NCI-H774 (cell line): ENCODE measurements at regions not wholly inside any gene's neighbourhood (a gene's known extent, or its start where the extent isn't known, plus 50 kb on each side); places are given as distances from the start of the nearest gene placed in this dataset.
"Not testable (repeated sequence)": the region's sequence is repeated elsewhere in the genome, so short reads cannot be mapped to it uniquely, and the experiment has no call there.

Source experiments
- DNase-seq: peaks from one replicate; lab custom pipeline; 2025; lab: John Stamatoyannopoulos, UW

DNA sequence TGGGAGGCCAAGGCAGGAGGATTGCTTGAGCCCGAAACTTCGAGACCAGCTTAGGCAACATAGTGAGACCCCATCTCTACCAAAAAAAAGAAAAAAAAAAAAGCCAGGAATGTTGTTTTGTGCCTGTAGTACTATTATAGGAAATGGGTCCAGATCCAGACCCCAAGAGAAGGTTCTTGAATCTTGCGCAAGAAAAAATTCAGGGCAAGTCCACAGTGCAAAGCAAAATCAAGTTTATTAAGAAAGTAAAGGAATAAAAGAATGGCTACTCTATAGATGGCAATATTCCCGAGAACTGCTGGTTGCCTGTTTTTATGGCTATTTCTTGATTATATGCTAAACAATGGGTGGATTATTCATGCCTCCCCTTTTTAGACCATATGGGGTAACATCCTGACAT, 51.2 kb upstream of the RDX start:
- DNase-seq, result no peak

DNA sequence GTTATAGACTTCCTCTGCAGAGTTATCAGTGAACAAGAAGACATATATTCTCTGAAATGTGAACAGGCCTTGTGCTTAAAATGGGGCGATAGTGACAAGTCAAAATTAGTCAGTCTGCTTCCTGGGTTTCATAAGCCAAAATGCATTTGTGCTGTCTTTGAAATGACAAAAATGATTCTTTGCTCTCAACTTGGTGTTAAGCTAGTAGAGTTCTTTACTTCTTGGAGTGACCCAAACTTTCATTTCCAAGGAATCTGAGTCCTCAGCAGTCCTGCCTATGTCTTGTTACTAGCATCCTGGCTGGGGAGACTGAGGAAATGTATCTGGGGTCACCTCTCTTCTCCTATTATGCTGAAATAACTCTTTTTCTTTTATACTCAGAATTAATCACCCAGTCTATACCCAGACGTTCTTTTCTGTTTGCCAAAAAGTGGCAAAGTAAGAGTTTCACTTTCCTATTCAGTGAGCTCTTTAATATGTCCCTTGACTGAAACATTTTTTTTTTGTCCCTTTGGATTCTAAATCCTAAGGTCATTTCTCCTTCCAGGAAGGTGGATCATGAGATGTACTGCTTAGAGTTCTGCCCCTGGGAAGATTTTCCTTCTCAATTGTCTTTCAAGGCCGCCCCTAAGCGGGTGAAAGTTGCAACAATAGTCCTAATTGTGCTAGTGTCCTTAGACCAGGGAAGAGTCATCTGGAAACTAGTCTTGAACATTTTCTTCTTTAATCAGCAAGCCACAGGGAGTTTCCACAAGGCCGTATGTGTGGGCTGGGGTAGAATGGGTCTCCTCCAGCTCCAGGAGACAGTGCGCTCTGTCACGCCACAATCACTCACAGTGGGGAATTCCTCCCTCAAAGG, 53.0 kb upstream of the RDX start:
- DNase-seq, result no peak

DNA sequence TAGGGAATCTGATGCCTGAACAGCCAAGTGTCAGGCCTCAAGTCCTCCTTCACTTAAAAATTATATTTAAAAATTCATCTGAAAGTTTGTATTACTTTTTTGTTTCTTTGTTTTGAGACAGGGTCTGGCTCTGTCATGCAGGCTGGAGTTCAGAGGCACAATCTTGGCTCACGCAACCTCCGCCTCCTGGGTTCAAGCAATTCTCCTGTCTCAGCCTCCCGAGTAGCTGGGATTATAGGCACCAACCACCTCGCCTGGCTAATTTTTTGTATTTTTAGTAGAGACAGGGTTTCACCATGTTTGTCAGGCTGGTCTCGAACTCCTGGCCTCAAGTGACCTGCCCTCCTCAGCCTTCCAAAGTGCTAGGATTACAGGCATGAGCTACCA, 53.6 kb upstream of the RDX start:
- not testable (repeated sequence) for DNase-seq

DNA sequence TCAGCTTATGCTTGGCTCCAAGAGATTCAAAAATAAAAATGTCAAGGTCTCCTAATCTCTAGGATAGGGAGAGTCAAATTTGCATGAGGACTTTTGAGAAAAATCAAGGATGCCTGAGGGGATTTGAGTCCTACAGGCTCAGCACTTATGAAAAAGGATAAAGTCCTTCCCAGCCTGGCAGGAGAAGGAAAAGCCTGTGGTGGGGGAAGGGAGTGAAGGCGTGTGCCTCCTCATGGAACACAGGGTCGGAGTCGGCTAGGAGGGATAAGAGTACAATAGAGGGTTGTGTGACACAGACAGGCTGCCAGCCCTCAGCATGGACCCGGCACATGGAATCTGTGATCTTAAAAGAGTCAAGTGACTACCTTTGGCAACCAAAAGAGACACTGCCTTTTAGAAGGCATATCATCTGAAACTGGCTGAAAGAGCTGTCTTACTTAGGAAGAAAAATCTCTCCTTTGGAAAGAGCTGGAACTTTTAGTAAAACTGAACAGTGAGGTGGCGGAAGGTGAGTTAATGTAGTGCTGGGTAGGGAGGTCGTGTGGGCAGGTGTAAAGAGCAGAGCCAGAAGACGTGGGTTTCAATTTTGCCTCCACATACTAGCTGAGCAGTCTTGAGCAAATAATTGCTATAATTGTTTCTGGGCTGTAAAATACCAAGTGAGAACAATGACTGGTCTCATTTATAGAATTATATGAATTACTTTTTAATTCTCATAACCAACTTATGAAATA, 58.8 kb upstream of the RDX start:
- DNase-seq, result no peak

DNA sequence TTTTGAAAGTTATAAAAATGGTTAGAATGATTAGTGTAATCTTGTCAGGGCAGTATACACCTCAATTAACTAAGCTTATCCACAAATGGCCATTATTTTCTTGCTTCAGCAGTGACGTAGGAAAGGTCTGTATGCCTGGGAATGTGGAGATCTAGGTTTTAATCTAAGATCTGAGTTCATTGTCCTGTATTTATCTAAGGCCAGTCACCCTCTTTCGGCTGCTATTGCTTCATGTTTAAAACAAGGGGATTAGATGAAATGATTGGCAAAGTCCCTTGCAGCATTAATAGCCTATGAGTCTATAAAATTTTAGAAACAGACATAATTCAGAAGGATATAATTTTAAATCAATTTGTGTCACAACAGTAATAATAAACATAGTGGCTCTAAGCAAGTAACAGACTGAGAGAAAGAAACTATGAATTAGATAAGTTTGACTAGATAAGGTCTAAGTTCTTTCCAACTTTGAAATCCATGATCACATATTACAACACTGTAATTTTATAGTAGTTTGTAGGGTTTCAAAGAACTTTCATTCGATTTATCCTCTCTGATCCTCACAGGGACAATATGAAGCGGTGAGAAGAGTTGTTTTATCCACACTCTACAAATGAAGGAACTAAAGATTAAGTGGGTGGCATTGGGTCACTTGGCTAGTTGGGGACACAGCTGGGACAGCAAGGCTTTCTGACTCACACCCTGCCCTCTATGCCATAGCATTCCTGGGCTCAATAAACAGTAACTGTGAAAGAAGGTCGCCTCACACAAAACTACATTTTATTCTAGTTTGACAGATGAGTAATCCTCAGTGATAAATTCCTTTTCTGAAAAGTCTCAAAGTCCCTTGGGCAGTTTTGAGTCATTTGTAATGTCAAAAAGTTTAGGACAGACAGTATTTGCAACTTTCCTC, 60.6 kb upstream of the RDX start:
- DNase-seq, result no peak

DNA sequence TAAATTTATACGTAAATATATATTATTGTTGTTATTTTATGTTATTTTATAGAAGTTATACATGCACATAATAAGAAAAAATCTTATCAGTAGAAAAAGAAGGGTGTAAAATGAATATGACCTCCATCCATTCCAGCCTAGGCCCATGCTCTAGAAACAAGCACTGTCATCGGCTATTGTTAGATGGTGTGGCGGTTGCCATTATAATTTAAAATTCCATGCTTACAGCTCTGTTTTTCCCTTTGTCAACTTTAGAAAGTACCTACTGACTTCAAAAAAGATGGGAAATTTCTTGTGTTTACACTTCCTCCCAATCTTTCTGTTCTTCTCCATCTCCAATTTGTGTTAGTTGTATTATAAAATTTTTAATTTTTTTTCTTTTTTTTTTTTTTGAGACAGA, 61.9 kb upstream of the RDX start:
- DNase-seq, result no peak

DNA sequence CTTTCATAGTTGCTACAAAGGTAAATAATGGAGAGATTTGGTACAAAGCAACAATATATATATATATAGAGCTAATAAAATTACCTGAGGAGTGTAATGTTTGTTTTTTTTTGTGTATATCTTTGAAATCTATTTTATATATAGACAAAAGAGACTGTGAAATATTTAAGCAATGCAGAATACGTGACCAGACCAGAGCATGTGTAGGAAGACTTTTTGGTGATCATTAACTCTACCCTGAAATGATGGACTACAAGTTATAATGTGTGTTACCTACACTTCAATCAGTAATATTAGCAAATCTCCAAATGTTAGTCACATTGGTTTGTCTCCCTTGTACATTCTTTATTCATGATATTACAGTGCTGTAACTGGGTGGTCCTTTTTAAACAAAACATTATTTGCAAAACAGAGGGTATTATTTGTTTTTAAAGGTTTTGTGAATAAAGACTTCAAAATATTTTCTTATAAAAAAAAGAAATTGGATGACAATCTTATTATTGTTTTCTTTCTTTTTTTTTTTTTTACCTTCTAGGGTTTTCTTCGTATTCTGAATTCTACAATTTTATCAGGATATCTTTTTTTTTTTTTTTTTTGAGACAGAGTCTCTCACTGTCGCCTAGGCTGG, 64.5 kb upstream of the RDX start:
- not testable (repeated sequence) for DNase-seq

DNA sequence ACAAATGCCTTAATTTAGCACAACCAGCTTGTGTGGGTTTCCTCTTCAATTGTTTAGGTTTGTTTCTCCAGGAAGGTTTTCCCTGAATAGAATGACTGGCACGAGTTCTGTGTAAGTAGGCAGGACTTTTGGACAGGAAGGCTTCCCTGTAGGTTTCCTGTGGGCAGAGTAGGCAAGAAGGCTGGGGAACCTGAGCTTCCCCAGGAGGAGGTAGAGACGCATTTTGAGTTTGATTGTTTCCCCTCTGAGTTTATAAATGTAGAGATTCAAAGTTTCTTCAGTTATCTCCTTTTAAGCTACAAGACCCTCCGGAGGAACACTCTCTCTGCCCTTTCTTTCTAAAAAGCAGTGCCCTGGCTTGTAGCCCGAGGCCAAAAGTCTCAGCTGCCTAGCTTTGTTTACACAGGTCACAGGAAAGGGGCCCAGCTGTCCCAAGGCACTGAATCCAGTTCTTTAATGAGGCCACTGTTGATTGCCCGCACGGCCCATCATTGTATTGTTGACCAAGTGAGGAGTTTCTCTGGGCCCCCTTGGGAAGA, 66.6 kb upstream of the RDX start:
- DNase-seq, result peak; percentile 65

DNA sequence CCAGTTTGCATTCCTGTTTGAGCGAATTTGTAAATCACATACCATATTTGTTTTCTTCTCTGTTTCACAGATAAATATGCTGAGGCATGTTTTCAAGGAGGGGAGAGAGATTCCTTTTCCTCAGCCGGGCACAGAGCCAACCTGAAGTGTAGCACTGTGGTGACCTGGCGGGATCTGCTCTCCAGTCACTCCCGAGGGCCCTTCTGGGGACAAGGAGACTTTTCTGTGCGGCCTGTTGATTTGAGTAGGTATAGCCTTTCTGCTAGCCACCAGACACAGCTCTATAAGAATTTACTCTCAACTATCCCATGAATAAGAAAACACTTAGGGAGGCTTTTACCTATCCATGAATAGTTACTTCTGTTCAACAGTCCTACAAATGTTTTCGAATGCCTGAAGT, 63.5 kb upstream of the FDX1 start:
- DNase-seq, result peak; percentile 5

DNA sequence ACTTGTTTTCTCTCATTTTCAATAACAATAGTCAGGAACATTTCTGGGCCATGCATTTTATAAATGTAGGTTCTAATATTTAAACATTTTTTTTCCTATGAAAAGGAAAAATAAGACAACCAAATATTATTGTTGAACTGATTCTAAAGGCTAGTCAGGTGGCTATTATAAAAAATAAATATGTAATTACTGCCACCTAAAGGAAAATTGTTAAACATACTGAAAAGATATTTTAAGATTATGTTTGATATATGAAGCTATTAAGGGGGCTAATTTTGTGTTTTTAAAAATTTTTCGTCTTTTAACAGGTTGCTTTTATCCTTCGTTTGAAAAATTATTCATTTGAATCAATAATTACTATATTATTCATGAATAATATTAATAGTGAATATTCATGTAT, 62.2 kb upstream of the FDX1 start:
- peak; percentile 6 for DNase-seq

DNA sequence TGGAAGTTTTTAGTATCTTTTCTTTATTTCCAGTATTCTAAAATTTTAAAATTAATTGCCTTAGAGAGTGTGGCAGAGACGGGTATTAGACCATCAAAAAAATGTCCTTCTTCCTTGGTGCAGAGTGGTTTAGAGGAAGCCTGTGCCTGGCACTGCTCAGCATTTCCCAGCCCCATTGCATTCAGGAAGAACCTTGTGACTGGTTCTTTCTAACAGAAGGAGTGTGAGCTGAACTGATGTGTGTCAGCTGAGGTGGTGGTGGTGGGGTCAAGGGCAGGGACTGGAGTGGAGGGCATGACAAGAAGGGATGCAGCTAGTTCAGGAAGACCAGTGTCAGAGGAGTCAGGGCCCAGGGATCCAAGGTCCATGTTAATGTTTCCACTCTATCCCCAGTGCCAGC, 58.7 kb upstream of the FDX1 start:
- no peak for DNase-seq

DNA sequence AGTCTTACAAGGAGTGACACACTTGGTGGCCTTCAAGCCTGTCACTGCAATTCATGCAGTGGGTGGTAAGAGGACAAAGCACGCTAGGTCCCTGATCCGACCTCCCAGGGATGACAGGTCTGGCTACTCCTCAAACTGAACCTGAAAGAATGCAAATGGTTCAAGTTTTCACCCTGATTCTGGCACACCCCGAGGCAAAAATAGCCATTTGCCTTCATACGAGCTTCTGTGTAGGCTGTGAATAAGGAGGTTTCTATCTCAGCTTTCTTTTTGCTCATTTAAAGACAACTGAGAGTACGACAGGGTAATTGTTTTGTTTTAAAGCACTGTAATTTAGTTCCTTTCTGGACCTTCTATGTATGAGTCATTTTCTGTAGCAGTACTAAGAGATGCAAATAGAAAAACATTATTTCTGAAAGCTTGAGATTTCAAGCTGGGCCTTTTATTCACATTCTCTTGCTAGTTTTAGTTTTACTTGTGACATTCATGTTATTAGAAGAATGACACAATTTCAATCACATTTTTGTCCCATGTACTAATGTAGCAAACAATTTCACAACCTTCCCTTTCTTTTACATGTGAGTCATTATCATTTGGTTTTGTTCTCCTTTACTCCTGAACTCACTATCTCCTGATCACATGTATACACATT, 56.6 kb upstream of the FDX1 start:
- no peak for DNase-seq

DNA sequence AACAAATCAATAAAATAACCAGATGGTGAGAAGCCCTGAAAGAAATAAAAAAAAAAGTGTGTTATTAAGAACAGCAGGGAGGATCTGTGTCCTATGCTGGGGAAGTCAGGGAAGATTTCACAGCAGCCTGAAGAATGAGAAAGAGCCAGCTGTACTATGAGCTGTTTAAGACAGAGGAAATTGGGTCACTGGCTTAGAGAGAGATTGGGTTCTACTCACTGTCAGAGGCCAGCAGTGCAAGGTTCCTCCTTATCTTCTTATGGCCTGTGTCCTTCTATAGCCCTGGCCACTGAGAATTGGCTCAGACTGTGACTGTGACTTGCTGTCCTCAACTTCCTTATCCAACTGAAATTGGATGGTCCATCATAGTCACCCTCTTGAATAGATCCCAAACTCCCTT, 54.8 kb upstream of the FDX1 start:
- DNase-seq, result no peak

DNA sequence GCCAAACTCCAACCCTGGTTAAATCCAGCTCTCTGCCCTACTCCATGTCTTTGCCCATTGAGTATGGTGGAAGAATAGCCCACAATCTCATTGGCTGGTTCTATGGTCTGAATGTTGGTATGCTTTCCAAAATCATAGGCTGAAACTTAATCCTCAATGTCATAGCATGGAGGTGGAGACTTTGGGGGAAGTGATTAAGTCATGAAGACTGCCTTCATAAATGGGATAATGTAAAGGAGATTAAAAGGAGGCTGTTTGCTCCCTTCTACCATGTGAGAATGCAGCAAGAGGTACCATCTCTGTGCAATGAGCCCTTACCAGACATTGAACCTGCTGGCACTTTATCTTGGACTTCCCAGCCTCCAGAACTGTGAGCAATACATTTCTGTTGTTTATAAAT, 54.4 kb upstream of the FDX1 start:
- DNase-seq, result no peak

DNA sequence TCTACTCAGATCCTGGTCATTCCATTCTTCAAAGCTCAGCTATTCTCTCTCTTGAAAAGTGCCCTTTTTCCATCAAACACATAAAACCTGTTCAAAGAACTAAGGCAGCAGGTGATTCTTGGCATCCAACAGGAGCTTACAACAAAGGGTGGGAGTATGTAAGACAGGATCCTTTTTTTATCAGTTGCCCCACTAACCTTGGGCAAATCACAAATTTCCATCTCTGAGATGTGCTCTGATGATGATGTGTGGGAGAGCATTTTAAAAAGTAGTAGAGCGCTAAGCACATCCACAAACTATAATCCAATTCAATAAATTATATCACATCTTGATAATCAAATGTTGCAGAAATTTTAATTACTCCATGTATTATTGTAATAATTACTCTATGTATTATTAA, 53.7 kb upstream of the FDX1 start:
- no peak for DNase-seq

DNA sequence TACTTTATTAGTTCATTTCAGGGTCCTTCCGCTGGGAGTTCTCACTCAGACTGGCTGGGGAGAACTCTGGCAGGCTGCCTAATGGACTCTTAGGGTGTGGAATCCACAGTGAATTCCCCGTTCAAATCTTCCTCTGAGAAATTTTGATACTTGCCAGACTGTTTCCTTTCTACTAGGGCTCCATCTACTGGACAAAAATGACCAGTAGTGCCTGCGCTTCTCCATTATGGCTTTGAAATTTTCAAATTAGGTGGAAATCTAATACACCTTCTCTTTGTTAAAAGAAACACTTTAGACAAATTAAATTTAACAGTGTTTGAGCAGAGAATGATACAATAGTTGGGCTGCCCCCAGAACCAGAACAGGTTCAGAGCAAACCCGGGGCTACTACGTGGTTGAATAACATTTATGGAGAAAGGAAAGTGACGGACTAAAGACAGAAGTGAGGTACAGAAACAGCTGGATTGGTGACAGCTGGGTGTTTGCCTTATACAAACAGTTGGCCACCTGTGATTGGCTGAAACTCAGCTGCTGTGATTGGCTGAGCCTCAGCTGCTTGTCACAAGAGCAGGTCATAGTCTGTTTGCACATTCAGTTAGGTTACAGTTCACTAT, 52.9 kb upstream of the FDX1 start:
- DNase-seq, result peak; percentile 84

DNA sequence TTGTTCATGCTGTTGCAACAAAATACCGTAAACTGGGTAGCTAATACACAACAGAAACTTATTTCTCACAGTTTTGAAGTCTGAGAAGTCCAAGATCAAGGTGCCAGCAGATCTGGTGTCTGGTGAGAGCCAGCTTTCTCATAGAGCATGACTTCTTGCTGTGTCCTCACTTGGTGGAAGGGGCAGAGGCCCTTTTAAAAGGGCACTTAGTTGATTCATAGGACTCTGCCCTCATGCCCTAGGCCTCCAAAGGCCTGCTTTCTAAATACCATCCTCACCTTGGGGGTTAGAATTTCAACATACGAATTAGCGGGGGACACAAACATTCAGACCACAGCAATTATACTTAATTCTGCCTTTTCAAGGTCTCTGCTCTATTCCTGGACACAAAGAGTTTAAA, 52.3 kb upstream of the FDX1 start:
- DNase-seq, result no peak

DNA sequence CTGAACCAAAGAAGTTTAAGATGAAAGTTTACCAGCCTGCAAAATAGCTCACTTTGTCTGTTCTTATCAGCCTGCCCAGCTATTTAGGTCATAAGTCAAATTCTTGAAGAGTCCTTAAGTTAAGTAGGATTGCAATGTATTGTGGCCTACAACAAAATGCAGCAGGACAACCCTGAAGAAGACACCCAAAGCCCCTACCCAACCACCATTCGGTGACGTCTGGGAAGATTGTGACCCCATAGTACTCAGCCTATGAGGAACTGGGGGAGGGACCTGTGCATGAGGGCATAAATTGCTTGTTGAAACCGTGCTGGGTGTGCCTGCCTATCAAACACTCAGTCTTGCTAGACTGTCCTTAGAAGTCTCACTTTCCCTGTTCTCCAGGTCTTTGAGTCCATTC, 50.5 kb upstream of the FDX1 start:
- no peak for DNase-seq

DNA sequence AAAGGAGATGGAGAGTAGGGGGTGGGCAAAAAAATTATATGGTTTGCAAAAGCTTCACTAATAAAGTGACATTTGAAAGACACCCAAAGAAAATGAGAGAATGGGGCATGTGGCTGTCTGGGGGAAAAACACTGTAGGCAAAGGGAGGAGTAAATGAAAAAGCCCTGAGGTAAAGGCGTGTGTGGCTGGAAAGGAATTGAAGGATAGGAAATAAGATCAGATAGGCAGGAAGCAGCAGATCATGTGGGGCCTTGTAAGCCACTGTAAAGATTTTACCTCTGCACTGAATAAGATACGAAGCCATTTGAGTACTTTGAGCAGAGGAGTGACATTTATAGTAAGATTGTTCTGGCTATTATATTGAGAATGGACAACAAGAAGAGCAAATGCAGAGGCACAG, 49.8 kb upstream of the FDX1 start:
- DNase-seq, result no peak
